GM12878 (cell line): ENCODE measurements at regions not wholly inside any gene's neighbourhood (a gene's known extent, or its start where the extent isn't known, plus 50 kb on each side); places are given as distances from the start of the nearest gene placed in this dataset.

ENCODE experiments used
- ATAC-seq: fragments of 200-7000 bp; cut with Tn5 transposase; 3 replicates; pipeline ENCODE4 v1.9.1; 2020; ENCODE audit warnings: mild to moderate bottlenecking, moderate library complexity
- BruUV-seq: library from RNA; stranded (reverse); fragments of 400-500 nt; replicated peaks from 2 replicates; lab custom pipeline; 2021; lab: Mats Ljungman, UMichigan
- CTCF ChIA-PET: fragments of 300-600 bp; sonication (Branson Sonifier 250); formaldehyde crosslinking; extraction: SDS; loops from one replicate; lab custom pipeline; 2021; ENCODE audit warnings: inconsistent platforms; lab: Yijun Ruan, JAX
- POLR2A ChIA-PET: fragments of 350-600 bp; formaldehyde crosslinking; extraction: SDS; loops from one replicate; lab custom pipeline; 2021; ENCODE audit warnings: inconsistent platforms; lab: Charles Lee
- RAD21 ChIA-PET: fragments of 300-600 bp; sonication (Branson Sonifier 250); formaldehyde crosslinking; loops from one replicate; lab custom pipeline; 2023; ENCODE audit warnings: antibody characterized with exemption; ENCODE audit not compliant: unreplicated experiment; lab: Charles Lee
- SMC1A ChIA-PET: fragments of 300-600 bp; sonication (Branson Sonifier 250); formaldehyde crosslinking; loops from one replicate; lab custom pipeline; 2023; ENCODE audit not compliant: unreplicated experiment, uncharacterized antibody; lab: Charles Lee
- DNase-seq: peaks from one replicate; pipeline ENCODE4 v3.0.0-alpha.2; 2011; ENCODE audit warnings: low read depth, low spot score
- FAIRE-seq: peaks from 3 replicates; lab custom pipeline; 2011; peaks lifted over from hg19 to GRCh38; lab: Jason Lieb, UNC
- H2AFZ ChIP-seq: 2 replicates; pipeline ENCODE4 v1.6.0; 2011; ENCODE audit warnings: low read depth, low read length, control low read depth; ENCODE audit not compliant: control insufficient read depth
- H3K27ac ChIP-seq: 2 replicates; pipeline ENCODE4 v1.5.1; 2011; ENCODE audit warnings: control low read depth; ENCODE audit not compliant: control insufficient read depth, insufficient read depth
- H3K27me3 ChIP-seq, 2 experiments: replicated peaks in 1 of 2; 2 replicates each; pipeline versions ENCODE4 v1.6.0 to v1.6.1; 2011; ENCODE audit warnings: low read length in 1 of 2; ENCODE audit not compliant: control insufficient read depth in 2 of 2, insufficient read depth in 2 of 2
- H3K36me3 ChIP-seq, 2 experiments: 2 replicates each; pipeline ENCODE4 v1.5.1; 2011; ENCODE audit warnings: low read length in 1 of 2; ENCODE audit not compliant: control insufficient read depth in 2 of 2, insufficient read depth in 2 of 2
- H3K4me1 ChIP-seq: 2 replicates; pipeline ENCODE4 v1.6.1; 2011; ENCODE audit warnings: mild to moderate bottlenecking, low read length, moderate library complexity, mixed read lengths; ENCODE audit not compliant: control insufficient read depth, insufficient read depth
- H3K4me2 ChIP-seq: 2 replicates; pipeline ENCODE4 v1.6.0; 2011; ENCODE audit warnings: control low read depth; ENCODE audit not compliant: control insufficient read depth, insufficient read depth
- H3K4me3 ChIP-seq: fragments of 200-600 bp; sonication (generic); 2 replicates; pipeline ENCODE4 v1.5.1; 2016
- H3K79me2 ChIP-seq: 2 replicates; pipeline ENCODE4 v1.6.0; 2011; ENCODE audit warnings: low read length; ENCODE audit not compliant: control insufficient read depth, insufficient read depth
- H3K9ac ChIP-seq: 2 replicates; pipeline ENCODE4 v1.8.0; 2011; ENCODE audit warnings: low read length, control low read depth, mixed read lengths; ENCODE audit not compliant: control insufficient read depth, insufficient read depth
- H3K9me3 ChIP-seq: replicated peaks from 3 replicates; pipeline ENCODE4 v1.5.1; 2011; ENCODE audit warnings: mild to moderate bottlenecking, low read length; ENCODE audit not compliant: control insufficient read depth, insufficient read depth
- H4K20me1 ChIP-seq: 2 replicates; pipeline ENCODE4 v1.6.0; 2011; ENCODE audit not compliant: control insufficient read depth, insufficient read depth
- ATF7 ChIP-seq: fragments of 450-650 bp; IDR thresholded peaks from 2 replicates; pipeline ENCODE4 v1.6.1; 2016; ENCODE audit warnings: low read depth, mild to moderate bottlenecking
- CBX3 ChIP-seq: fragments of 200-600 bp; sonication (generic); IDR thresholded peaks from 2 replicates; pipeline ENCODE4 v1.6.1; 2016; ENCODE audit warnings: low read depth, borderline replicate concordance
- CEBPB ChIP-seq, 2 experiments: fragments of 150-350 bp in 1 of 2; IDR thresholded peaks; 2 replicates each; pipeline ENCODE4 v1.6.1; 2012 to 2014; ENCODE audit warnings: low read depth in 2 of 2, low read length in 2 of 2, borderline replicate concordance in 1 of 2, inconsistent platforms in 1 of 2
- CHD1 ChIP-seq: IDR thresholded peaks from 2 replicates; pipeline ENCODE4 v1.6.1; 2012; ENCODE audit warnings: low read depth, low read length, improper control_type of control experiment
- DPF2 ChIP-seq: fragments of 450-650 bp; IDR thresholded peaks from 2 replicates; pipeline ENCODE4 v1.6.1; 2017; ENCODE audit warnings: mild to moderate bottlenecking
- ESRRA ChIP-seq: IDR thresholded peaks from 2 replicates; pipeline ENCODE4 v1.6.1; 2012; ENCODE audit warnings: mild to moderate bottlenecking, low read length, improper control_type of control experiment
- FOS ChIP-seq: IDR thresholded peaks from 3 replicates; pipeline ENCODE4 v1.6.1; 2011; ENCODE audit warnings: borderline replicate concordance; ENCODE audit not compliant: insufficient read length; ENCODE audit errors: extremely low read depth
- HCFC1 ChIP-seq: fragments of 150-350 bp; IDR thresholded peaks from 2 replicates; pipeline ENCODE4 v1.6.1; 2014; ENCODE audit warnings: low read length
- LARP7 ChIP-seq: fragments of 450-650 bp; IDR thresholded peaks from 2 replicates; pipeline ENCODE4 v1.6.1; 2017; ENCODE audit warnings: mild to moderate bottlenecking
- MEF2A ChIP-seq: IDR thresholded peaks from 2 replicates; pipeline ENCODE4 v1.6.1; 2011; ENCODE audit warnings: low read depth, mild to moderate bottlenecking, low read length, moderate library complexity; ENCODE audit not compliant: insufficient read depth
- MTA3 ChIP-seq: IDR thresholded peaks from 2 replicates; pipeline ENCODE4 v1.6.1; 2012; ENCODE audit warnings: low read length, inconsistent platforms, borderline replicate concordance
- NBN ChIP-seq: fragments of 450-650 bp; IDR thresholded peaks from 2 replicates; pipeline ENCODE4 v1.6.1; 2016
- NR2C2 ChIP-seq: IDR thresholded peaks from 2 replicates; pipeline ENCODE4 v1.6.1; 2011; ENCODE audit warnings: borderline replicate concordance, low read depth; ENCODE audit not compliant: control insufficient read depth, insufficient read length
- NR2F1 ChIP-seq: fragments of 450-650 bp; conservative IDR thresholded peaks from 2 replicates; pipeline ENCODE4 v1.6.1; 2017; ENCODE audit warnings: mild to moderate bottlenecking
- PAX5 ChIP-seq: IDR thresholded peaks from 2 replicates; pipeline ENCODE4 v1.6.1; 2011; ENCODE audit warnings: low read depth, low read length, borderline replicate concordance
- POLR2A ChIP-seq: IDR thresholded peaks from 2 replicates; pipeline ENCODE4 v1.6.1; 2011; ENCODE audit warnings: low read depth, mild to moderate bottlenecking, low read length
- SMAD1 ChIP-seq: fragments of 450-650 bp; IDR thresholded peaks from 2 replicates; pipeline ENCODE4 v1.6.1; 2018; ENCODE audit warnings: mild to moderate bottlenecking, low read depth; ENCODE audit not compliant: partially characterized antibody
- SMARCA5 ChIP-seq: fragments of 450-650 bp; IDR thresholded peaks from 2 replicates; pipeline ENCODE4 v1.6.1; 2017; ENCODE audit warnings: mild to moderate bottlenecking
- SUZ12 ChIP-seq: fragments of 200-600 bp; sonication (generic); IDR thresholded peaks from one replicate; pipeline ENCODE4 v1.6.1; 2018; ENCODE audit warnings: antibody characterized with exemption, mild to moderate bottlenecking; ENCODE audit not compliant: unreplicated experiment
- TBL1XR1 ChIP-seq: IDR thresholded peaks from 2 replicates; pipeline ENCODE4 v1.6.1; 2012; ENCODE audit warnings: low read depth, low read length, improper control_type of control experiment
- TCF3 ChIP-seq: IDR thresholded peaks from 2 replicates; pipeline ENCODE4 v1.6.1; 2012; ENCODE audit warnings: low read depth, mild to moderate bottlenecking, low read length, borderline replicate concordance; ENCODE audit not compliant: insufficient read depth
- ZNF24 ChIP-seq: fragments of 450-650 bp; IDR thresholded peaks from 2 replicates; pipeline ENCODE4 v1.6.1; 2017; ENCODE audit warnings: antibody characterized with exemption, mild to moderate bottlenecking
- ZNF384 ChIP-seq: IDR thresholded peaks from 2 replicates; pipeline ENCODE4 v1.6.1; 2012; ENCODE audit warnings: low read depth, mild to moderate bottlenecking, low read length, improper control_type of control experiment, borderline replicate concordance
- WGBS: methylation state at CpG from one replicate; pipeline ENCODE4 v1.1.6; 2016; ENCODE audit warnings: low lambda C conversion rate; ENCODE audit not compliant: insufficient replicate concordance, insufficient coverage; ENCODE audit errors: missing lambda C conversion rate; 5-methylcytosine and 5-hydroxymethylcytosine counted together
- in situ Hi-C: fragments of 300-500 bp; cut with MboI; formaldehyde crosslinking; loops from 9 replicates; pipeline ENCODE4 v1.14.3; 2018; ENCODE audit warnings: mixed read lengths
- intact Hi-C: fragments of 100-400 bp; cut with micrococcal nuclease; formaldehyde crosslinking; loops from one replicate; pipeline ENCODE4 v1.14.2; 2022; ENCODE audit not compliant: unreplicated experiment
- TF ChIP-seq, protein P1 (sequence below): IDR thresholded peaks from 2 replicates; pipeline ENCODE4 v1.6.1; 2011; ENCODE audit warnings: low read depth, mild to moderate bottlenecking, low read length, moderate library complexity, borderline replicate concordance; ENCODE audit errors: extremely low read depth

DNA sequence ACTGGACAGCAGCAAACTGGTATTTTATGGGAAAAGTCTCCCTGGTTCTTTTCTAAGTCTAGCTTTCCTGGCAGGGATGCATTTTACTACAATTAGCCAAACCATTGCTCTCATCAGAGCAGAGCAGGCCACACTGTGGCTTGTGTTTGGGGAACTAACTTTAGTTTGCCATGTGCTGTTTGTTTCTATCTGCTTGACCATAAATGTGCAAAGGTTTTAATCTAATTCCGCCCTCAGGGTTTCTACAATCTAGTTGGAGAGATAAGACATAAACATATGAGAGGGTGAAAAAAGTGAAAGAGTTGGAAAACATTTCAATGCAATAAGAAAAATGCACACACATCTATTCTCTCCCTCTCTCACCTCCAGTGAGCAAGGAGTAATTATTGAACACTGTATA lies 86.9 kb upstream of the MAPK4 start:
- RAD21 ChIA-PET = no interaction called here
- SMC1A ChIA-PET = no interaction called here

DNA sequence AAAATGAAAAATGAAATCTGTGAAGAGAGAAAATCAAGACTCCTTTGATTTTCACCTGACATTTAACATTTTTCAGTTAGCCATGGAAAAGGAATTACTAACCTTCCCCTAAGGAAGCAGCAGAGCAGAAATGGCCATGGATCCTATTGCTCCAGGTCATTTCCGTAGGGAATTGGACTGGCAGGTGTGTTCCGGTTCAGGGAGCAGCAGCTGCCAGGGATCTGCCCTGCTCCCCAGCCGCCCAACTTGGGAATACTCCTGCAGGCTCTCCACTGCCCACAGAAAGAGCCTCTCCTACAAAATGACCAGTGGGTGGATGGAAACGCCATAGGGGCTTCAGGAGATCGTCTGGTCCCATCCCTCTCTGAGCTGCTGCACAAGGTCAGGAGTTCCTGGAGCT lies 86.0 kb upstream of the MAPK4 start:
- H3K9me3 ChIP-seq = no peaks in the 10 kb centered on the region
- H3K79me2 ChIP-seq = no peaks in the 10 kb centered on the region
- in situ Hi-C loops (no loop called here), intact Hi-C loops (no loop called here)
- FAIRE-seq (no peak), ATAC-seq (no peak), DNase-seq (no peak)
- H3K9ac ChIP-seq = no peak overlapping the region
- WGBS = 15% methylated on average over 5 of the region's 5 CpGs
- 0 out of 4 replicates have a peak, but pooled peaks cover 0 to 2% of the 10 kb centered on the region in 2 experiments for H3K27me3 ChIP-seq
- no peaks in the 10 kb centered on the region for H3K4me1 ChIP-seq
- H3K27ac ChIP-seq = no peak overlapping the region
- ChIA-PET RAD21 (no interaction called here), CTCF (no interaction called here), POLR2A (no interaction called here), SMC1A (interaction anchor here (1.5 kb wide), 1 partner anchor 183 kb away, joined by 3 read pairs; no protein-coding TSS in a partner anchor)
- no TSS peak for BruUV-seq
- no peak overlapping the region for H2AFZ ChIP-seq
- no peak overlapping the region for H3K4me3 ChIP-seq
- no peaks in the 10 kb centered on the region for H3K36me3 ChIP-seq
- H3K4me2 ChIP-seq = no peak overlapping the region
- H4K20me1 ChIP-seq = no peaks in the 10 kb centered on the region
- TF ChIP-seq MTA3 (no peak), SMAD1 (no peak), NR2C2 (no peak), TCF3 (no peak), MEF2A (no peak), LARP7 (no peak), ESRRA (no peak), ATF7 (no peak)

More for the DNA sequence above, 86.9 kb upstream of the MAPK4 start:
- Histone ChIP-seq H3K4me2 (no peak overlapping the region), H3K36me3 (no peaks in the 10 kb centered on the region), H2AFZ (no peak overlapping the region), H3K4me3 (no peak overlapping the region), H3K27me3 (0 out of 4 replicates have a peak, but pooled peaks cover 0 to 2% of the 10 kb centered on the region in 2 experiments), H3K27ac (no peak overlapping the region), H3K9me3 (no peaks in the 10 kb centered on the region), H3K9ac (no peak overlapping the region), H3K79me2 (no peaks in the 10 kb centered on the region), H3K4me1 (no peaks in the 10 kb centered on the region), H4K20me1 (no peaks in the 10 kb centered on the region)
- 0% methylated on average over 1 of the region's 1 CpG for WGBS
- FAIRE-seq = no peak
- intact Hi-C loops (no loop called here), in situ Hi-C loops (no loop called here)
- ChIA-PET CTCF (no interaction called here), POLR2A (no interaction called here)
- no peak for DNase-seq
- no TSS peak for BruUV-seq
- ATAC-seq = no peak
- TF ChIP-seq CHD1 (no peak), LARP7 (no peak), NBN (no peak), SMARCA5 (no peak), NR2F1 (no peak), CBX3 (no peak), NR2C2 (no peak), FOS (no peak), ZNF24 (no peak), TBL1XR1 (no peak), POLR2A (no peak), PAX5 (no peak), ZNF384 (no peak), DPF2 (no peak), HCFC1 (no peak), CEBPB (IDR thresholded peaks at IDR 0.05; ENCODE audit: borderline replicate concordance in 1 of 2, low read depth in 2 of 2, low read length in 2 of 2) (no peak), SUZ12 (no peak)
- TF ChIP-seq, protein P1, sequence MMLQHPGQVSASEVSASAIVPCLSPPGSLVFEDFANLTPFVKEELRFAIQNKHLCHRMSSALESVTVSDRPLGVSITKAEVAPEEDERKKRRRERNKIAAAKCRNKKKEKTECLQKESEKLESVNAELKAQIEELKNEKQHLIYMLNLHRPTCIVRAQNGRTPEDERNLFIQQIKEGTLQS = no peak
